ENCODE measurements at regions not wholly inside any gene's neighbourhood (a gene's known extent, or its start where the extent isn't known, plus 50 kb on each side); places are given as distances from the start of the nearest gene placed in this dataset.

GRCh38 chr12:107612508-107612907 is 73.1 kb upstream of the PWP1 start:
- Mint-ChIP-seq H3K9me3 (no peaks in the 10 kb centered on the region; a peak in 1 of 5 replicates), H3K4me1 (peaks cover 15 to 21% of the 10 kb centered on the region in 2 experiments), H3K27me3 (ENCODE audit: low read depth) (peaks cover 3% of the 10 kb centered on the region), H3K27ac (peak overlapping the region in 1 of 3 experiments; percentile 89; a peak in 1 of 7 replicates), H3K4me3 (no peak overlapping the region), H3K36me3 (ENCODE audit: insufficient read depth in 1 of 3, low read depth in 3 of 3) (no peaks in the 10 kb centered on the region)
- Histone ChIP-seq H3K23ac (ENCODE audit: insufficient read length, low read depth, low read length) (no peak overlapping the region), H2BK120ac (ENCODE audit: low read depth, low read length, poor library complexity, severe bottlenecking) (no peak overlapping the region), H4K8ac (replicated peaks; ENCODE audit: insufficient read length, low read depth, low read length) (no peak overlapping the region), H3K79me2 (ENCODE audit: insufficient read depth, low read length) (no peaks in the 10 kb centered on the region), H3K4me1 (ENCODE audit: insufficient read depth, low read length) (no peaks in the 10 kb centered on the region; the same call in 1 of the 2 replicates), H2AK5ac (ENCODE audit: insufficient read length, low read length) (no peak overlapping the region), H2AFZ (ENCODE audit: low read length) (no peak overlapping the region), H3K14ac (ENCODE audit: insufficient read depth, low read length) (no peak overlapping the region), H2BK20ac (ENCODE audit: low read depth, low read length, poor library complexity, severe bottlenecking) (no peak overlapping the region), H2BK12ac (ENCODE audit: insufficient read length, low read depth, low read length) (no peak overlapping the region), H3K4ac (ENCODE audit: low read depth, low read length) (no peak overlapping the region), H3K27ac (ENCODE audit: insufficient read length, low read depth, low read length) (no peak overlapping the region), H3K79me1 (ENCODE audit: insufficient read depth, low read depth, low read length, poor library complexity, severe bottlenecking) (no peaks in the 10 kb centered on the region), H2BK15ac (ENCODE audit: low read depth, low read length) (no peak overlapping the region), H3K4me2 (ENCODE audit: insufficient read depth, insufficient read length, low read length) (no peak overlapping the region), H3K23me2 (ENCODE audit: insufficient read length, low read depth, low read length, poor library complexity, severe bottlenecking) (no peaks in the 10 kb centered on the region), H3K56ac (ENCODE audit: insufficient read length, low read depth, low read length) (no peak overlapping the region), H4K5ac (ENCODE audit: insufficient read length, low read depth, low read length) (no peak overlapping the region), H3K27me3 (ENCODE audit: insufficient read depth, low read length) (no peaks in the 10 kb centered on the region), H3K9ac (ENCODE audit: extremely low read depth, insufficient read length, low read length) (no peak overlapping the region), H3K18ac (ENCODE audit: insufficient read length, low read depth, low read length) (no peak overlapping the region), H2BK5ac (ENCODE audit: insufficient read length, low read length) (no peak overlapping the region), H4K20me1 (ENCODE audit: control insufficient read depth, insufficient read depth, insufficient read length) (no peaks in the 10 kb centered on the region), H4K91ac (ENCODE audit: insufficient read length, low read depth, low read length) (no peak overlapping the region), H3K9me3 (ENCODE audit: control insufficient read depth, low read depth, low read length) (no peaks in the 10 kb centered on the region), H3T11ph (ENCODE audit: low read length) (no peak overlapping the region)
- WGBS (ENCODE audit: extremely low coverage, insufficient read length, low lambda C conversion rate): no CpG with 5 or more reads among the region's 19 CpGs
- no peak for TF ChIP-seq CTCF (conservative IDR thresholded peaks at IDR 0.05)
- DNase-seq: no peak

Data from H9 (cell line).